Dermis blood vessel endothelial cell (primary cell): ENCODE measurements at regions not wholly inside any gene's neighbourhood (a gene's known extent, or its start where the extent isn't known, plus 50 kb on each side); places are given as distances from the start of the nearest gene placed in this dataset.
"Not testable (repeated sequence)": the region's sequence is repeated elsewhere in the genome, so short reads cannot be mapped to it uniquely, and the experiment has no call there.

ENCODE experiments used
- DNase-seq: peaks from one replicate; pipeline ENCODE4 v3.0.0; 2010

- DNase-seq: no peak
Observed at GRCh38 chr18:21928925-21929324, 188.3 kb downstream of the MIB1 start.

DNA sequence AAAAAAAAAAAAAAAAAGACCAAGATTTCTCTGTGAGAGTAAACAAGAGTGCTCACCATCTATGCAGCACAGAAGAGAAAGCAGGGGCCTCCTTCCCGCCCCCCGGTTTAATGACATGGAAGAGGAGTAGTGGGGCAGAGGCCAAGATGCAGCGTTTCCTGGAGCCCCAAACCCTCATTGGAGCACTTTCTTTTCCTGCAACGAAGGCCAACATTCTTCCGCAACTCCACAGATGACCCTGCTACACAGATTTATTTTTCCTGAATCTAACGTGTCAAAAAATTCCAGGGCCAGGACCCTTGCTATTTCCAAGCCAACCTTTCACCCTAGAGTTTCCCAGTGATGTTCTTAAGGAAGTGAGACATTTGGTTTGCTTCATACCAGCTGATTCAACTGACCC lies 189.6 kb downstream of the MIB1 start:
- peak; percentile 79 for DNase-seq

DNA sequence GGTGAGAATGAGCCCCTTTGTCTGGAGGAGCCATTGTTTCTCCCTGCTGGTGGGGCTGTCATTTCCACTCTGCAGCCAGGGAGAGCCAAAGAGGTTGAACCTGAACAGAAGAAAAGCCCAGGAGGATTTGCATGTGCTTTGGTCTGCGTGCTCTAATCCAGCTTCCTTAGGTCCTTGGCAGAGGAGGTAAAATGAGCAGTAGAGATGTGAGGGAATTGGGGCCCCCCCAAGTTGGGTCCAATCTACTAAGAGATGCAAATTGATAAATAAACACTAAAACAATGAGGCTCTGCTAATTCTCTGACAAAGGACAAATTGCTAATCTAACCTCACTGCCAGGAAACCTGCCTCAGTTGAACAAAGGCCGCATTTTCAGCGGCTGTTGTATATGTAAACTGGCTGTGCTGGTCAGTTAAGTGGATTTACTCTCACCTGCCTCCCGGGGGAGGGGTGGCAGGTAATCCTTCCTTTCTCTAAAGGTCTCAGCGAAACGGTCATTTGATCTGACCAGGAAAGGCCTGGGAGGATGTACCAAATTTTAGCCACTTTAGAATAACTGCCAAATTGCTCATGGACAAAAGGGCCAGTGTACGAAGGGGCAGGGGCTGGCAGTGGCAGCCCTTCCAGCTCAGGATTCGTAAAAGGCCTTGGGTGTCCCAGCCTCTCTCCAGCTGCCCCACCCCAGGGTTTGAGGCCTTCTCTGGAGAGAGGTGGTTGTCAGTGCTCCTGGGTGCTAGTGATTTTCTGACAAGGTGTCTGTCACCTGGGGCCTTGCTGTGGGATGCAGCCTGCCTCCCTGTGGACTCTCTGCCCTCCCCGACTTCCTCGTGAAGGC lies 193.6 kb downstream of the MIB1 start:
- no peak for DNase-seq

- no peak for DNase-seq
Observed at GRCh38 chr18:21934766-21935015, 194.1 kb downstream of the MIB1 start.

- no peak for DNase-seq
Observed at GRCh38 chr18:21943456-21943855, 202.9 kb downstream of the MIB1 start.

DNA sequence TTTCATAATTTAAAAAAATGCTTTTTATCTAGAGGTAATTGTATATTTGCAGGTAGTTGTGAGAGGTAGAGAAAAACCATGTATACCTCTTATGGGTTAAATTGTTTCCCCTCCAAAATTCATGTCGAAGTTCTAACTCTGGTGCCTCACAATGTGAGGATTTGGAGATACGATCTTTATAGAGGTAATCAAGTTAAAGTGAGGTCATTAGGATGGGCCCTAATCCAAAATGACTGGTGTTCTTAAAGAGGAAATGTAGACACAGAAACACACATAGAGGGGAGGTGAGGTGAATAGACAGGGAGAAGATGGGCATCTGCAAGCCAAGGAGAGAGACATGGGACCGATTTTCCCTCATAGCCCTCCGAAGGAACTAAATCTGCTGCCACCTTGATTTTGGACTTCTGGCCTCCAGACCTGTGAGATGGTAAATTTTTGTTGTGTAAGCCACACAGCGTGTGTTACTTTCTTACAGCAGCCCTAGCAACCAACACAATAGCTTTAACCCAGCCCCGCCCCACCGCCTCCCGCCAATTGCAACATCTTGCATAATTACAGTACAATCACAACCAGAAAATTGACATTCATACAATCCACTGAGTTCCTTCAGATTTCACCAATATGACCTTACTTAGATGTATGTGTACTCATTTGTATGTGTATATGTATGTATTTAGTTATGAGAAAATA lies 208.9 kb downstream of the MIB1 start:
- DNase-seq: no peak

- DNase-seq: peak; percentile 87
Observed at GRCh38 chr18:21955757-21956652, 213.4 kb upstream of the GATA6 start.

GRCh38 chr18:21958263-21958662 lies 211.1 kb upstream of the GATA6 start:
- no peak for DNase-seq

GRCh38 chr18:21958707-21959450 lies 210.5 kb upstream of the GATA6 start:
- DNase-seq: no peak

- no peak for DNase-seq
Observed at GRCh38 chr18:21960189-21960588, 209.2 kb upstream of the GATA6 start.

DNA sequence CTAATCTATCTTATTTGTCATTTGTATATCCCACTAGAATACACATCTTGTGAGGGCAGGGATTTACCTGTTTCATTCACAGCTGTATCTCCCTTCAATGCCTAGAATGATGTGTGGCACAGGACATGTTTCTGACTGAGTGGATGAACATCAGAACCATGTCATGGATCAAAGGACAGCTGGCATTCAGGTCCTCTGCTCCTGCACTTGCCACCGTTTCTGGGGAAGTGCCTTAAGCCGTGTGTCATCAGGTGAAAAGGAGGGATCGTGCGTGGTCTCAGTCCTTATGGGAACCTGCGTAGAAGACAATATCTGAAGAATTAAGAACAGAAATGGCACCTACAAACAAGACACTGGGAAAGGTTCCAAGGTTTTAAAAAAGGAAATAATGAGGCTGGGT lies 206.1 kb upstream of the GATA6 start:
- DNase-seq: no peak

- DNase-seq: no peak
Observed at GRCh38 chr18:21968338-21968737, 201.1 kb upstream of the GATA6 start.

DNA sequence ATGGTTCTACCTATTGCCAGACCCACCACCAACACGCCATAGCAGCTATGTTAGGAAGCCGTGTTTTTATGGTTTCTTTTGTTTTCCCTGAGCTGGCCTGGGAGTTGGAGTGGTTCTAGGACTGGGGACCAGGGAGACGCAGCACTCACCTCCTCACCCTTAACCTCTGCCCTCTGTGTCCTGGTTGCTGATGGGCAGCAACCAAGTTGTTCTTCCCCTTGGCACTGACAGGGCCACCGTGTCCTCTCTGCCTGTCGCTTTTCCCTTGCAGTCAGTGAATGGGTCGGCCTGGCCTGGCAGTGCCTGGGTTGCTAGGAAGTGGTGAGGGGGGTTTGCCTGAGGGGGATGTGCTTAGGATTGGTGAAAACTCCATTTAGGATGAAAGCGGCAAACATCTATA lies 197.1 kb upstream of the GATA6 start:
- no peak for DNase-seq

- DNase-seq: not testable (repeated sequence)
Observed at GRCh38 chr18:21975954-21976353, 193.4 kb upstream of the GATA6 start.

DNA sequence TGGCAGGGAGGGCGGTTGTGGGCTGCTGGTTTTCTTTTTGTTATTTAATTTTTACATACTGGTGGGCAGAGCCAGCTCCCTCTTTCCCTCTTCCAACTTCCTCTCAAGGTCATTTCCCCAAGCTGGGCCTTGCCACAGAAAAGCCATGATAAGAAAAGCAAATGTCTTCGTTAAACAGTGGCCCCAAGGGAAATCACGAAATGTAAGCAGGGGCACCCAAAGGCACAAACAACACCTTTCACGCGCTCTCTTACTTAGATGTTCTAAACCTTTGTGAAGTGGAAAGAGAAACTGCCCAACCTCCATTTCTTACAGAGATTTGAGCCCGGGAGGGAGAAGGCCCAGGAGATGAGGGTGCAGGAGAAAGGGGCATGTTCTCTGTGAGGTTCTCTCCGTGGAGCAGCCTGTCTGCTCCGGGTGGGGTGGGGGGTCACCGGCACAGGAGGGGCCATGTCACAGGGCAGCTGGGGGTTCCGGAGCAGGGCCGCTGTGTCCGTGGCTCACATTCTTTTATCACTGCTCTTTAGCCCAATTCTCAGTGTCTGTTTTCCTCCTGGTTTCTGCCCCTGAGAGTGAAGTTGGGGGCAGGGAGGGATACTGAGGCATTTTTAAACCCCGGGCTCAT lies 190.7 kb upstream of the GATA6 start:
- no peak for DNase-seq

DNA sequence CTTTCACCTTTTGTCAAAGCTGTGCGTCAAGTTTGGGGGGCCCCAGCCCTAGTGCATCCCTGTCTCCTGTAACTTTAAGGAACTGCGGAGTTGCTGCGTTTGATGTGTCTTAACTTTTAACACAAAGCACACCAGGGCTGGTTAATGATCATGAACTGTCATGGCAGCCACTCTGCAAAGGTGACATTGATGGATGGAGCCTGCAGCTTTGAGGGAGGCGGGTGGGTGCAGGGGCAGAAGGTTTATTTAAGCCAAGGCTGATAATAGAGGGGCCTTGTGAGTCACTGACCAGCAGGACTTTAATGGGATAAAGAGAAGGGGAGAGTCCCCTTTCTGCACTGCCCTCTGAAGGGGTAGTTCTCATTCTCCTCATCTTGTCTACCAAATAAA lies 190.2 kb upstream of the GATA6 start:
- DNase-seq: no peak

GRCh38 chr18:21979759-21980158 lies 189.6 kb upstream of the GATA6 start:
- DNase-seq: no peak

DNA sequence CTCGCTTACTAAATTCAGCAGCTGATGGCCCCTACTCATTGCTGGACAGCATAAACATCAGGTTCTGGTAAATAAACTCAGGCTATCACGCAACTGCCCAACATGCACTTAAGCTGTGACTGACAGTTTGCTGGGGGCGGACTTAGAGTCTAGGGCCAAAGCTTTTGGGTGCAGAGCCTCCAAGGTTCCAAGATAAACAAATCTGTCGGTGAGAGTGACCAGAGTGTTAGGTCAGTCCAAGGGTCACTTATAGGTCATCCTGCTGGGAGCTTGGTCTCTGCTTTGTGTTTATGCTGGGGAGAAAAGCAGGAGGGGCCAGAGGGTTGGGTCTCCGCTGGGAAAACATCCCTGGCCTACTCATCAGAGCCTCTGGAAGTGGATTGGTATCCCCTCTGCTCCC lies 188.6 kb upstream of the GATA6 start:
- DNase-seq: no peak

GRCh38 chr18:21981489-21981888 lies 187.9 kb upstream of the GATA6 start:
- DNase-seq: not testable (repeated sequence)

GRCh38 chr18:21991081-21991534 lies 178.3 kb upstream of the GATA6 start:
- no peak for DNase-seq

GRCh38 chr18:21991886-21992285 lies 177.5 kb upstream of the GATA6 start:
- no peak for DNase-seq

- no peak for DNase-seq
Observed at GRCh38 chr18:21996351-21996826, 173.0 kb upstream of the GATA6 start.
